RPMI8226 (cell line): ENCODE measurements at regions not wholly inside any gene's neighbourhood (a gene's known extent, or its start where the extent isn't known, plus 50 kb on each side); places are given as distances from the start of the nearest gene placed in this dataset.
"Not testable (repeated sequence)": the region's sequence is repeated elsewhere in the genome, so short reads cannot be mapped to it uniquely, and the experiment has no call there.

Source experiments
- DNase-seq: peaks from one replicate; pipeline ENCODE4 v3.0.0-alpha.2; 2015

DNA sequence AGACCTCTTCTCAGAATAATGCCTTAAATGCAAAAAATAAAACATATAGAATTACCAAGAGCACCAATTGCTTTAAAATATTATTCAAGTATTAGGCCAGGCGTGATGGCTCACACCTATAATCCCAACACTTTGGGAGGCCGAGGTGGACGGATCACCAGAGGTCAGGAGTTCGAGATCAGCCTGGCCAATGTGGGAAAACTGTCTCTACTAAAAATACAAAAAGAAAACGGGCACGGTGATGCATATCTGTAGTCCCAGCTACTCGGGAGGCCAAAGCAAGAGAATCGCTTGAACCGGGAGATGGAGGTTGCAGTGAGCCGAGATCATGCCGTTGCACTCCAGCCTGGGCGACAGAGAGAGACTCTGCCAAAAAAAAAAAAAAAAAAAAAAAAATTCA, 55.4 kb upstream of the RAB6C start:
- DNase-seq, result not testable (repeated sequence)

DNA sequence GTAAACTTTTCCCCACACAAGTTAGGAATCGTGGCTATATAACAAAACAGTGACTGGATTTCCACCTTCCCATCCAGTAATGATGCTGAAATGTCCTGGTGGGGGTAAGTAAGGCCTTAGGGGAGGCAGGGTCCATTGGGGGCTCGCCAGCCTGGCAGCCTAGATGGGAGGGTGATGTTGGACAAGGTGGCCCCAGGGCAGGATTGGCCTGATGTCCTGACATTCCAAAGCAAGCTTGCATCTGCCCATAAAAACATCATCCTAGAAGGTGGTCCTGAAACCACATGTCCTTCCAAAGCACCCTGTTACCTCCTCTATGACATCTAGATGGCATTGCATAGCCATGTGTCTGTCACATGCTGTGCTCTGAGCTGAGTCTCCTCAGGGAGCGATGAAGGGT, 54.1 kb upstream of the RAB6C start:
- no peak for DNase-seq

DNA sequence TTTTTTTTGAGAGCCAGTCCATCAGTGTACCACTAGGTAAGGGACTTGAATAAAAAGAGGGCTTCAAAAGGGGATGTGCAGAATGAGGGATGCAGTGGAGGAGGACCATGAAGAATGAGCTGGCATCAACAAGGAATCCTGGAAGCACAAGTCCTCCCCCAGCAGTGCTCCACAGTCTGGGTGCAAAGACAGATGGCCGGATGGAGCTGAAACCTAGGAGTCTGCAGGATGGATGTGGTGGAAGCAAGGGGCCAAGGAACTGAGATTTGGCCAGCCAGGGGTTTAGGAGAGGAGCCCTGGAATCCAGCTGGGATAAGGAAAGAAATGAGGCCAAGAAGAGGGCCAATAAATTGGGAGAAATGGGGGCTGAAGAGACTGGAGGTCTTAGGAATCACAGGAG, 51.8 kb upstream of the RAB6C start:
- no peak for DNase-seq

DNA sequence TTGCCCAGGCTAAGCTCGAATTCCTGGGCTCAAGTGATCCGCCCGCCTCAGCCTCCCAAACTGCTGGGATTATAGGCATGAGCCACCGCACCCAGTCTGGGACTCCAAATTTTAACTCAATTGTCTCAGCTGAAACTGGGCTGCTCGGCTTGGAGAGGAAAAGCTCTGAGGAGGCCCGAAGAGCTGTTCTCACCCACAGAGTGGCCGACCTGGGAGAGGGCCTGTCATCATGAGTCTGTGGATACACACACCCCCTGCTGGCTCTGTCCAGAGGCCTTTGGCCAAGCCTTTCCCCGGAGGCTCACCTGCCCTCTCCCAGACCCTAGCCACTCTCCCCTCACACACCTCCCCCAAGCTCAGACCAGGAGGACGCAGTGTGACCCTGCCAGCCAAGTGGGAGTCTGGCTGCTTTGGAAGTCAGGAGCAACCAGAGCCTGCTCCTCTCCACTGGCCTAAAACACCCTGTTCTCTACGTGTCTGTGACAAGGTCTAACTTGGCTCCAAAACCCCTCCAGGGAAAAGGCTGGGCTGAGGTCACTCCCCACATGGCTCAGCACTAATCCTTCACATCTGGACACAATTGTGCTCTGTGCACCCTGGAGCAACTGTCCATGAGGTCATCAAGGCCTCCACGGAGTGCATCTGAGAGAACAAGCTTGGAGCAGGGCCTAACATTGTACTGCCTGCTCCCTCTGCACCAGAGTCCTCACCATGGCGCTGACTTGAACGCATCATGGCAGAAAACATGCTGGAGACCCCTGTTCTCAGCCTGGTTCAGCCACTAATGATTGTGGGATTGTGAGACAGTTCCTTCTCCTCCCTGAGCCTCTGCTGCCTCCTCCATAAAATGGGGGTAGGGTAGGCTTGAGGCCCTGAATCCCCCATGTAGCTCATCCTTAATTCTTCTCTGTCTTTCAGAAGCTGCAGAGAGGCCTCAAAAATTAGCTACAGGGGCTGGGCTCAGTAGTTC, 49.9 kb upstream of the RAB6C start:
- DNase-seq, result no peak
